Loucy (cell line): ENCODE measurements at regions not wholly inside any gene's neighbourhood (a gene's known extent, or its start where the extent isn't known, plus 50 kb on each side); places are given as distances from the start of the nearest gene placed in this dataset.

ENCODE experiments used
- EZH2phosphoT487 ChIP-seq: fragments of 200-600 bp; IDR thresholded peaks from 2 replicates; pipeline ENCODE4 v1.6.1; 2018; ENCODE audit warnings: antibody characterized with exemption, mild to moderate bottlenecking, moderate library complexity, borderline replicate concordance
- TF ChIP-seq, protein P1 (sequence below): fragments of 200-600 bp; sonication (generic); conservative IDR thresholded peaks from 2 replicates; pipeline ENCODE4 v1.5.1; 2014; ENCODE audit warnings: mild to moderate bottlenecking, antibody characterized with exemption, low read length

GRCh38 chr2:2590841-2591541 lies 259.9 kb upstream of the MYT1L start:
- TF ChIP-seq, protein P1, sequence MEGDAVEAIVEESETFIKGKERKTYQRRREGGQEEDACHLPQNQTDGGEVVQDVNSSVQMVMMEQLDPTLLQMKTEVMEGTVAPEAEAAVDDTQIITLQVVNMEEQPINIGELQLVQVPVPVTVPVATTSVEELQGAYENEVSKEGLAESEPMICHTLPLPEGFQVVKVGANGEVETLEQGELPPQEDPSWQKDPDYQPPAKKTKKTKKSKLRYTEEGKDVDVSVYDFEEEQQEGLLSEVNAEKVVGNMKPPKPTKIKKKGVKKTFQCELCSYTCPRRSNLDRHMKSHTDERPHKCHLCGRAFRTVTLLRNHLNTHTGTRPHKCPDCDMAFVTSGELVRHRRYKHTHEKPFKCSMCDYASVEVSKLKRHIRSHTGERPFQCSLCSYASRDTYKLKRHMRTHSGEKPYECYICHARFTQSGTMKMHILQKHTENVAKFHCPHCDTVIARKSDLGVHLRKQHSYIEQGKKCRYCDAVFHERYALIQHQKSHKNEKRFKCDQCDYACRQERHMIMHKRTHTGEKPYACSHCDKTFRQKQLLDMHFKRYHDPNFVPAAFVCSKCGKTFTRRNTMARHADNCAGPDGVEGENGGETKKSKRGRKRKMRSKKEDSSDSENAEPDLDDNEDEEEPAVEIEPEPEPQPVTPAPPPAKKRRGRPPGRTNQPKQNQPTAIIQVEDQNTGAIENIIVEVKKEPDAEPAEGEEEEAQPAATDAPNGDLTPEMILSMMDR: no peak
- no peak for TF ChIP-seq EZH2phosphoT487
